Ovary (tissue), 3 donors: ENCODE measurements at regions not wholly inside any gene's neighbourhood (a gene's known extent, or its start where the extent isn't known, plus 50 kb on each side); places are given as distances from the start of the nearest gene placed in this dataset.

Source experiments
- CTCF ChIP-seq, 3 donors: fragments of 450-650 bp in 2 of 3; fragments of 200-600 bp in 1 of 3; IDR thresholded peaks; one replicate each; pipeline versions ENCODE4 v1.5.1 to v1.8.0; 2016 to 2022; ENCODE audit warnings: antibody characterized with exemption in 3 of 3, mild to moderate bottlenecking in 1 of 3
- EP300 ChIP-seq: sonication (generic); formaldehyde crosslinking; IDR thresholded peaks from one replicate; pipeline ENCODE4 v1.6.1; 2017; ENCODE audit warnings: antibody characterized with exemption
- POLR2A ChIP-seq: fragments of 450-650 bp; IDR thresholded peaks from one replicate; pipeline ENCODE4 v1.6.1; 2017; ENCODE audit warnings: antibody characterized with exemption, mild to moderate bottlenecking, moderate library complexity
- donor health status: DM: no; HTN: no; CAD: no.

GRCh38 chr6:164010441-164011103 is 596.1 kb downstream of the QKI start:
- TF ChIP-seq POLR2A (no peak), CTCF (IDR thresholded peaks at IDR 0.05) (no peak), EP300 (no peak)
